Sciatic nerve (tissue), 2 donors: ENCODE measurements at regions not wholly inside any gene's neighbourhood (a gene's known extent, or its start where the extent isn't known, plus 50 kb on each side); places are given as distances from the start of the nearest gene placed in this dataset.

ENCODE experiments used
- ATAC-seq: fragments of 200-7000 bp; cut with Tn5 transposase; one replicate; pipeline ENCODE4 v1.9.1; 2020; ENCODE audit warnings: mild to moderate bottlenecking, moderate library complexity
- DNase-seq: peaks from one replicate; pipeline ENCODE4 v3.0.0-alpha.2; 2020; ENCODE audit warnings: low spot score
- intact Hi-C: fragments of 100-400 bp; cut with DNase I; formaldehyde crosslinking; loops from one replicate; pipeline ENCODE4 v1.14.2; 2022
- donor health status: DM: no; HTN: no; CAD: no.
- donor health status: DM: no; HTN: no; CAD: no.

GRCh38 chr2:217052856-217053577 is 193.2 kb upstream of the TNP1 start:
- no peak for DNase-seq
- intact Hi-C loops, result no loop called here
- ATAC-seq, result no peak

GRCh38 chr2:217051416-217051815 is 191.6 kb upstream of the TNP1 start:
- no peak for DNase-seq
- intact Hi-C loops, result no loop called here
- ATAC-seq, result no peak

- peak; percentile 93 for ATAC-seq
- intact Hi-C loops, result loop anchor here (10.0 kb wide), 1 partner anchor 765 kb away; no protein-coding TSS in a partner anchor
- peak; percentile 78 for DNase-seq
Measured at GRCh38 chr2:217049956-217050355, 190.1 kb upstream of the TNP1 start.

- intact Hi-C loops, result loop anchor here (10.0 kb wide), 1 partner anchor 765 kb away; no protein-coding TSS in a partner anchor
- no peak for DNase-seq
- peak; percentile 65 for ATAC-seq
Measured at GRCh38 chr2:217049422-217049821, 189.6 kb upstream of the TNP1 start.

GRCh38 chr2:217048730-217049129 is 188.9 kb upstream of the TNP1 start:
- no peak for DNase-seq
- no peak for ATAC-seq

GRCh38 chr2:217047631-217048030 is 187.8 kb upstream of the TNP1 start:
- DNase-seq (no peak), ATAC-seq (no peak)
- intact Hi-C loops, result loop anchor here (10.0 kb wide), 1 partner anchor 763 kb away; no protein-coding TSS in a partner anchor

More at GRCh38 chr2:217048730-217049129, 188.9 kb upstream of the TNP1 start:
- intact Hi-C loops, result loop anchor here (10.0 kb wide), 1 partner anchor 764 kb away; no protein-coding TSS in a partner anchor

GRCh38 chr2:217047209-217047608 is 187.3 kb upstream of the TNP1 start:
- no peak for ATAC-seq
- intact Hi-C loops, result loop anchor here (10.0 kb wide), 1 partner anchor 762 kb away; no protein-coding TSS in a partner anchor
- DNase-seq, result no peak

GRCh38 chr2:217045700-217046475 is 186.0 kb upstream of the TNP1 start:
- intact Hi-C loops, result loop anchor here (10.0 kb wide), 1 partner anchor 761 kb away; no protein-coding TSS in a partner anchor
- DNase-seq (no peak), ATAC-seq (peak; percentile 54)

GRCh38 chr2:217040099-217040498 is 180.2 kb upstream of the TNP1 start:
- intact Hi-C loops, result loop anchor here (10.0 kb wide), 1 partner anchor 755 kb away; no protein-coding TSS in a partner anchor
- ATAC-seq (no peak), DNase-seq (no peak)

- ATAC-seq (no peak), DNase-seq (no peak)
- intact Hi-C loops, result no loop called here
Measured at GRCh38 chr2:217038001-217038400, 178.1 kb upstream of the TNP1 start.

GRCh38 chr2:217037353-217037752 is 177.5 kb upstream of the TNP1 start:
- intact Hi-C loops, result no loop called here
- ATAC-seq, result no peak

GRCh38 chr2:217035967-217036366 is 176.1 kb upstream of the TNP1 start:
- ATAC-seq (peak; percentile 80), DNase-seq (no peak)
- intact Hi-C loops, result no loop called here

More at GRCh38 chr2:217037353-217037752, 177.5 kb upstream of the TNP1 start:
- no peak for DNase-seq

- intact Hi-C loops, result no loop called here
- DNase-seq, result no peak
- ATAC-seq, result no peak
Measured at GRCh38 chr2:217033186-217033585, 173.3 kb upstream of the TNP1 start.

GRCh38 chr2:217031445-217031844 is 171.6 kb upstream of the TNP1 start:
- DNase-seq, result no peak
- intact Hi-C loops, result no loop called here

GRCh38 chr2:217030081-217030480 is 170.2 kb upstream of the TNP1 start:
- intact Hi-C loops, result no loop called here
- no peak for ATAC-seq
- DNase-seq, result no peak

More at GRCh38 chr2:217031445-217031844, 171.6 kb upstream of the TNP1 start:
- ATAC-seq, result no peak

- no peak for DNase-seq
- intact Hi-C loops, result no loop called here
- ATAC-seq, result no peak
Measured at GRCh38 chr2:217028128-217028527, 168.3 kb upstream of the TNP1 start.

GRCh38 chr2:217027414-217027813 is 167.6 kb upstream of the TNP1 start:
- intact Hi-C loops, result no loop called here
- DNase-seq, result no peak
- ATAC-seq, result no peak

GRCh38 chr2:217026569-217026968 is 166.7 kb upstream of the TNP1 start:
- DNase-seq (no peak), ATAC-seq (no peak)

GRCh38 chr2:217026161-217026560 is 166.3 kb upstream of the TNP1 start:
- no peak for ATAC-seq
- intact Hi-C loops, result no loop called here
- no peak for DNase-seq

More at GRCh38 chr2:217026569-217026968, 166.7 kb upstream of the TNP1 start:
- intact Hi-C loops, result no loop called here

- DNase-seq, result no peak
- intact Hi-C loops, result no loop called here
- no peak for ATAC-seq
Measured at GRCh38 chr2:217023611-217024010, 163.7 kb upstream of the TNP1 start.
